ENCODE measurements at regions not wholly inside any gene's neighbourhood (a gene's known extent, or its start where the extent isn't known, plus 50 kb on each side); places are given as distances from the start of the nearest gene placed in this dataset.
"Not testable (repeated sequence)": the region's sequence is repeated elsewhere in the genome, so short reads cannot be mapped to it uniquely, and the experiment has no call there.

- DNase-seq (ENCODE audit: low read depth) = no peak
Observed at GRCh38 chr15:96052572-96053030, 277.9 kb upstream of the NR2F2 start.

- no peak for DNase-seq (ENCODE audit: low read depth)
Observed at GRCh38 chr15:96053031-96053780, 277.3 kb upstream of the NR2F2 start.

- DNase-seq (ENCODE audit: low read depth) = no peak
Observed at GRCh38 chr15:96053781-96054428, 276.6 kb upstream of the NR2F2 start.

- DNase-seq (ENCODE audit: low read depth) = no peak
Observed at GRCh38 chr15:96054621-96055020, 275.9 kb upstream of the NR2F2 start.

GRCh38 chr15:96058103-96058851 lies 272.2 kb upstream of the NR2F2 start:
- no peak for DNase-seq (ENCODE audit: low read depth)

GRCh38 chr15:96058852-96059103 lies 271.7 kb upstream of the NR2F2 start:
- DNase-seq (ENCODE audit: low read depth) = not testable (repeated sequence)

- DNase-seq (ENCODE audit: low read depth) = not testable (repeated sequence)
Observed at GRCh38 chr15:96060591-96060990, 269.9 kb upstream of the NR2F2 start.

GRCh38 chr15:96064351-96064756 lies 266.1 kb upstream of the NR2F2 start:
- DNase-seq (ENCODE audit: low read depth) = no peak

- no peak for DNase-seq (ENCODE audit: low read depth)
Observed at GRCh38 chr15:96066126-96066525, 264.4 kb upstream of the NR2F2 start.

GRCh38 chr15:96066852-96067495 lies 263.5 kb upstream of the NR2F2 start:
- no peak for DNase-seq (ENCODE audit: low read depth)

GRCh38 chr15:96067677-96068076 lies 262.8 kb upstream of the NR2F2 start:
- no peak for DNase-seq (ENCODE audit: low read depth)

- DNase-seq (ENCODE audit: low read depth) = no peak
Observed at GRCh38 chr15:96068897-96069296, 261.6 kb upstream of the NR2F2 start.

GRCh38 chr15:96070636-96071035 lies 259.9 kb upstream of the NR2F2 start:
- DNase-seq (ENCODE audit: low read depth) = no peak

- no peak for DNase-seq (ENCODE audit: low read depth)
Observed at GRCh38 chr15:96072821-96073220, 257.7 kb upstream of the NR2F2 start.

GRCh38 chr15:96073908-96074307 lies 256.6 kb upstream of the NR2F2 start:
- no peak for DNase-seq (ENCODE audit: low read depth)

- DNase-seq (ENCODE audit: low read depth) = no peak
Observed at GRCh38 chr15:96075895-96076294, 254.6 kb upstream of the NR2F2 start.

GRCh38 chr15:96076350-96076749 lies 254.2 kb upstream of the NR2F2 start:
- DNase-seq (ENCODE audit: low read depth) = no peak

- DNase-seq (ENCODE audit: low read depth) = no peak
Observed at GRCh38 chr15:96079041-96079440, 251.5 kb upstream of the NR2F2 start.

- no peak for DNase-seq (ENCODE audit: low read depth)
Observed at GRCh38 chr15:96079882-96080281, 250.6 kb upstream of the NR2F2 start.

- no peak for DNase-seq (ENCODE audit: low read depth)
Observed at GRCh38 chr15:96086164-96086563, 244.3 kb upstream of the NR2F2 start.

GRCh38 chr15:96087180-96087884 lies 243.2 kb upstream of the NR2F2 start:
- DNase-seq (ENCODE audit: low read depth) = no peak

GRCh38 chr15:96088650-96089049 lies 241.8 kb upstream of the NR2F2 start:
- no peak for DNase-seq (ENCODE audit: low read depth)

All from stimulated activated CD8-positive, alpha-beta memory T cell treated with anti-CD3 and anti-CD28 coated beads, Interleukin-7, amount 100 ng/mL, for 24 hours (primary cell).